NOMO-1 treated with DMSO at 0.1 percent for 48 hours (cell line): ENCODE measurements at regions not wholly inside any gene's neighbourhood (a gene's known extent, or its start where the extent isn't known, plus 50 kb on each side); places are given as distances from the start of the nearest gene placed in this dataset.

Source experiments
- DNase-seq: peaks from one replicate; lab custom pipeline; 2025; ENCODE audit not compliant: unreplicated experiment; lab: John Stamatoyannopoulos, UW

GRCh38 chr16:27712251-27712711, 162.3 kb downstream of the KATNIP start:
- DNase-seq: no peak

- DNase-seq: no peak
Observed at GRCh38 chr16:27717726-27718125, 167.8 kb downstream of the KATNIP start.

- DNase-seq: no peak
Observed at GRCh38 chr16:27718201-27719105, 168.5 kb downstream of the KATNIP start.

DNA sequence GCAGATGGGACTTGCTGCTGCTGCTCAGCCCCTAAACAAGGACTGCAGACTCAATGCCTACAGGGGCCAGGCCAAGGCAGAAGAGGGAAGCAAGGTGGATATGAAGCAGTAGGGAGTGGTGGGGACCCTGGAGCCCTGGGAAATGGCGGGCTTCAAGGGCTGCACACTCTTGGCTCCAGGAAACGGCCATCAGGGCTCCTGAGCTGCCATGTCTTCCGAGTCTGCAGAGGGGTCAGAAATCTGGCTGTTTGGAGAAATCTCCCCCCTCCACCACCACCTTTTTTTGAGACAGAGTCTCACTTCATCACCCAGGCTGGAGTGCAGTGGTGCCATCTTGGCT, 169.1 kb downstream of the KATNIP start:
- no peak for DNase-seq

GRCh38 chr16:27720731-27721530, 171.0 kb downstream of the KATNIP start:
- no peak for DNase-seq

- no peak for DNase-seq
Observed at GRCh38 chr16:27721531-27722181, 171.7 kb downstream of the KATNIP start.

GRCh38 chr16:27722207-27722606, 172.3 kb downstream of the KATNIP start:
- DNase-seq: no peak

GRCh38 chr16:27722892-27723450, 173.0 kb downstream of the KATNIP start:
- DNase-seq: no peak

GRCh38 chr16:27723711-27724481, 174.0 kb downstream of the KATNIP start:
- no peak for DNase-seq

GRCh38 chr16:27724482-27725235, 174.7 kb downstream of the KATNIP start:
- no peak for DNase-seq

- DNase-seq: no peak
Observed at GRCh38 chr16:27725236-27726000, 175.5 kb downstream of the KATNIP start.

GRCh38 chr16:27726621-27727261, 176.8 kb downstream of the KATNIP start:
- DNase-seq: no peak

GRCh38 chr16:27727941-27728340, 178.0 kb downstream of the KATNIP start:
- no peak for DNase-seq

GRCh38 chr16:27728691-27729090, 178.7 kb downstream of the KATNIP start:
- no peak for DNase-seq

GRCh38 chr16:27729516-27730304, 179.8 kb downstream of the KATNIP start:
- DNase-seq: peak; percentile 75

- DNase-seq: no peak
Observed at GRCh38 chr16:27730661-27731210, 180.8 kb downstream of the KATNIP start.

DNA sequence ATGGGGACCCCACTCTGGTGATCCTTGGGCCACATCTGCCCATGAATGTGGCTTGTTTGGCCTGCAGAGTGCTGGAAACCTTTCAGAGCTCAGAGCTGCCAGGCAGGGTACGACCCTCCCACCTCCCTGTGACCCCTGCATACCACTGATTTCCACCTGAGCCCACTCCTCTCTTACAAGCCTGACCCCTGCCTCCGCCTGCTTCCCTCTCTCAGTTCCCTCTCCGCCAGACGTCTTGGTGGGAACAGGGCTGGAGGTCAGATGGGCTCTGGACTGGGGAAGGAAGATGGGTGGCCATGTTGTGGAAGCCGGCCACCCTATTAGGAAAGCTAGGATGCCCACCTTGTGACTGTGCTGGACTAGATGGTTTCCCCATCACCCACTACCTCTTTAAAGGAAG, 185.1 kb downstream of the KATNIP start:
- no peak for DNase-seq
